Epithelial cell of esophagus (primary cell): ENCODE measurements at regions not wholly inside any gene's neighbourhood (a gene's known extent, or its start where the extent isn't known, plus 50 kb on each side); places are given as distances from the start of the nearest gene placed in this dataset.

Source experiments
- DNase-seq: peaks from one replicate; pipeline ENCODE4 v3.0.0; 2010; ENCODE audit warnings: low read depth
- H3K4me3 ChIP-seq: 2 replicates; pipeline ENCODE4 v1.5.1; 2011; ENCODE audit warnings: mild to moderate bottlenecking, low read length, control low read depth
- CTCF ChIP-seq: IDR thresholded peaks from 2 replicates; pipeline ENCODE4 v1.5.1; 2011; ENCODE audit warnings: low read depth, mild to moderate bottlenecking, low read length, control low read depth, inconsistent platforms; ENCODE audit not compliant: insufficient read depth; ENCODE audit errors: missing control alignments

- no peak for DNase-seq
- no peak for TF ChIP-seq CTCF
- no peak overlapping the region for H3K4me3 ChIP-seq
Measured at GRCh38 chr13:40420160-40420740, 246.2 kb downstream of the FOXO1 start.

DNA sequence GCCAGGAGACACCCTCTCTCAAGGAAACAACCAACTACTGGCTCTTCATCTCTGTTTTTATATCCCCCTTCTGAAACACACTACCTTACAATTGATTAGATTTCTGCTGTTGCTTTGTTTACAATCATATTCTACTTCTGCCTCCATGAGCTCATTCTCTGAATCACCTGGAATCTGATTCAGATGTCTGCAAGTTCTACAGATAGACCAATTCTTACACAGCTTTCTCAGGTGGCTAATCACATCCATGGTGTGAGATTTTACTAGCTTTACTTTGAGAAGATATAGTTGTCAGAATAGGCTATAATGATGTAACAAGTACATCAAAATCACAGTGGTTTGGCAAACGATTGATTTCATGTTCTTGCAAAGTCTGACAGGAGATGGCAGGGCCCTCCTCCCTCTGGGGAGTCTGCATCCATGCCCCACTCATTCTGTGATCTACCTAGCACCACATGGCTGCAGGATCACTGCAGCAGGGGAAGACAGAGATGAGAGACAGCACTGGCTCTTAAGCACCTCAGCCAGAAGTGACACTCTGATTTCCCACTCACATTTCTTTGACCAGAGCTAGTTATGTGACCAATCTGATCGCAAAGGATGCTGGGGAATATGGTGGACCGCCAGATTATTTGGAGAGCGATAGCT, 243.7 kb downstream of the FOXO1 start:
- peak; percentile 76 for DNase-seq
- no peak for TF ChIP-seq CTCF
- H3K4me3 ChIP-seq, result no peak overlapping the region

GRCh38 chr13:40428354-40428753, 238.1 kb downstream of the FOXO1 start:
- TF ChIP-seq CTCF, result no peak
- DNase-seq, result no peak
- no peak overlapping the region for H3K4me3 ChIP-seq

- no peak for TF ChIP-seq CTCF
- no peak for DNase-seq
Measured at GRCh38 chr13:40429706-40430545, 236.5 kb downstream of the FOXO1 start.

DNA sequence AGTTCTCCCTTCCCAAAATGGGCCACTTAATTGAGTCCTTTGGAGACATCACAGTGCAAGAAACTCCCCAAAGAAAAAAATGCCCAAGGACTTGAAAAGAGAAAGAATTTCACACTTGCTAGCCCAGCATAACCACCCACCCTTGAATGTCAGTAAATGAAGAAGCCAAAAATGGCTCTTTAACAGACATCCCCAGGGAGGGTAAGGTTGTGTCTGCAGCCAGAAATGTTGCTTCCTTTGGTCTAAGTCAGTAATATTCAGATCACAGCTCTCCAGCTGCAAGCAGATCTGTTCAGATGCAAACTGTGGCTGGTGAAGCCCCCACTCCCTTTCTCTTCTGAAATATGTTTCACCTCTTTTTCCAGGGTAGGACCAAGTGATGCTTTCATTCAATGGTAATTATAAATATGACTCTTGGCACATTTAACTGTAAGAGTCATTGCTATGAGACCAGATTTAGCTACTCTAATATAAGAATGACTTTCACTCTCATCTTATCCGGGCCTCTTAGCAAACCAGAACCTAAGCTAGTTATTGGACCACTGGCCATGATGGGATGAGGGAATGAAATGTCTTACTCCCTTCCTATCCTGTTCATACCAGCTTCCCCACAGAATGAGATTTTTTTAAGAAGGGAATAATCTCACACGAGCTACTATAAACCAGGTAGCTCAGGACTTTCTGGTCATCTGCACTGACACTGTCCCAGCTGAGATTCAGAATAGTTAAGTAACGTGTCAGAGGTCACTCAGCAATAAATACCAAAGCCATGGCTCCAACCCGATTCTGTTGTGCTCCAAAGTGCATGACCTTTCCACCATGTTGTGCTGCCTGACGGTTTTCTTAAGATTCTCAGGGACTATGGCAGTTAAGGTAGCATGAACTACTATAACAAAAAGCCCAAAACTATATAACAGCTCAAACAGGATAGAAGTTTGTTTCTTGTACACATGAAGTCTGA, 234.1 kb downstream of the FOXO1 start:
- no peak for TF ChIP-seq CTCF
- no peak for DNase-seq
- no peak overlapping the region for H3K4me3 ChIP-seq

More at GRCh38 chr13:40429706-40430545, 236.5 kb downstream of the FOXO1 start:
- no peak overlapping the region for H3K4me3 ChIP-seq

DNA sequence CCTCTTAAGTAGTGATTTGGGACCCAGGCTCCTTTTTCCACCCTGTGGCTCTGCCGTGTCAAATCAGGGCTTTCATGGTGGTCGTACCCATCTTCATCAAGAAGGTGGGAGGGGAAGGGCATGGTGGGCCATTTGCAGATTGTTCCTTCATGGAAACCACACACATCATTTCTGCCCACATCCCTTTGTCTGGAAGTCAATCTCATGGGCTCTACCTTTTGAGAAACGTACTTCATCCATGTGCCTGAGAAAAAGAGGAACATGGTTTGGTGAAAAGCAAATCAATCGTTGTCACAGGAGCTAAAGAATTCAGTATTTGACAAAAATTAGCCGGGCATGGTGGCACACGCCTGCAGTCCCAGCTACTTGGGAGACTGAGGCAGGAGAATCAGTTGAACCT, 233.4 kb downstream of the FOXO1 start:
- no peak overlapping the region for H3K4me3 ChIP-seq
- no peak for DNase-seq
- no peak for TF ChIP-seq CTCF
